ENCODE measurements at regions not wholly inside any gene's neighbourhood (a gene's known extent, or its start where the extent isn't known, plus 50 kb on each side); places are given as distances from the start of the nearest gene placed in this dataset.

DNA sequence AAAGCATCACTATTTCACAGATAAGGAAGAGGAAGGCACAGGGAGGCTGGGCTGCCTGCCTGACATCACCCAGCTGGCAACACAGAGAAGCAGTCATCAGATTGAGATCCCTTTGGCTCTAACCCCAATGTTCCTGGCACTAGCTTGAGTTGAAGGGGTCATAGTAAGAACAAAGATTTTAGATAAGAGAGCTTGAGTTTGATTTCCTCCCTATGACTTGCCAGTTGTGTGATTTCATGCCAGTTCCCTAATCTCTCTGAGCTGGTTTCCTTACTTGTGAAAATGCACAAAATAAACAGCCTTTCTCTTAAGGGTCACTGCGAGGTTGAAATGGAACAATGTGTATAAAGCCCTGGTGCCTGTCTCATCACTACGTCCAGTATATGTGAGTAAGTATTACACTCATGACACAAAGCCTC is 475.4 kb upstream of the HS3ST1 start:
- H3K4me3 ChIP-seq, result no peak overlapping the region
- H3K4me2 ChIP-seq, result no peak overlapping the region
- H3K27ac ChIP-seq, result no peak overlapping the region
- FAIRE-seq (no peak), DNase-seq (ENCODE audit: low read depth in 1 of 2, low spot score in 1 of 2) (peak in 1 of 2 experiments; percentile 0), ATAC-seq (no peak)
- TF ChIP-seq, protein P1, sequence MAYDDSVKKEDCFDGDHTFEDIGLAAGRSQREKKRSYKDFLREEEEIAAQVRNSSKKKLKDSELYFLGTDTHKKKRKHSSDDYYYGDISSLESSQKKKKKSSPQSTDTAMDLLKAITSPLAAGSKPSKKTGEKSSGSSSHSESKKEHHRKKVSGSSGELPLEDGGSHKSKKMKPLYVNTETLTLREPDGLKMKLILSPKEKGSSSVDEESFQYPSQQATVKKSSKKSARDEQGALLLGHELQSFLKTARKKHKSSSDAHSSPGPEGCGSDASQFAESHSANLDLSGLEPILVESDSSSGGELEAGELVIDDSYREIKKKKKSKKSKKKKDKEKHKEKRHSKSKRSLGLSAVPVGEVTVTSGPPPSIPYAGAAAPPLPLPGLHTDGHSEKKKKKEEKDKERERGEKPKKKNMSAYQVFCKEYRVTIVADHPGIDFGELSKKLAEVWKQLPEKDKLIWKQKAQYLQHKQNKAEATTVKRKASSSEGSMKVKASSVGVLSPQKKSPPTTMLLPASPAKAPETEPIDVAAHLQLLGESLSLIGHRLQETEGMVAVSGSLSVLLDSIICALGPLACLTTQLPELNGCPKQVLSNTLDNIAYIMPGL (CRISPR knock-in tag; IDR thresholded peaks at IDR 0.05; ENCODE audit: borderline replicate concordance), result no peak
- no peak for TF ChIP-seq RARB (CRISPR knock-in tag; IDR thresholded peaks at IDR 0.05)
- no peak for TF ChIP-seq EHF (CRISPR knock-in tag; IDR thresholded peaks at IDR 0.05)
- H3K9me3 ChIP-seq, result no peaks in the 10 kb centered on the region
- CTCF ChIA-PET, result no interaction called here
- 10% methylated on average over 2 of the region's 2 CpGs for WGBS (ENCODE audit: missing lambda C conversion rate)
- POLR2A ChIA-PET, result no interaction called here
- no peaks in the 10 kb centered on the region for H3K4me1 ChIP-seq

GRCh38 chr4:11901089-11901488 is 472.4 kb upstream of the HS3ST1 start:
- H3K4me2 ChIP-seq, result no peak overlapping the region
- WGBS (ENCODE audit: missing lambda C conversion rate), result 0% methylated on average over 1 of the region's 1 CpG
- H3K9me3 ChIP-seq, result no peaks in the 10 kb centered on the region
- CTCF ChIA-PET, result no interaction called here
- H3K4me1 ChIP-seq, result no peaks in the 10 kb centered on the region
- no peak for FAIRE-seq
- DNase-seq (ENCODE audit: low read depth in 1 of 2, low spot score in 1 of 2), result no peak
- no peak for ATAC-seq
- POLR2A ChIA-PET, result no interaction called here
- TF ChIP-seq HOXB13 (CRISPR knock-in tag; IDR thresholded peaks at IDR 0.05; ENCODE audit: low read depth) (no peak), ZNF302 (CRISPR knock-in tag; IDR thresholded peaks at IDR 0.05) (no peak), HOXB5 (CRISPR knock-in tag; IDR thresholded peaks at IDR 0.05) (no peak), ZSCAN20 (CRISPR knock-in tag; IDR thresholded peaks at IDR 0.05) (no peak), RAD21 (conservative IDR thresholded peaks at IDR 0.05 in 1 of 2, IDR thresholded peaks at IDR 0.05 in 1 of 2) (no peak), TFCP2L1 (CRISPR knock-in tag; IDR thresholded peaks at IDR 0.05) (no peak), TP53 (CRISPR knock-in tag; IDR thresholded peaks at IDR 0.05) (no peak), NR3C1 (IDR thresholded peaks at IDR 0.05) (no peak), RCOR1 (IDR thresholded peaks at IDR 0.05; ENCODE audit: low read depth, low read length) (no peak), RFX5 (IDR thresholded peaks at IDR 0.05) (no peak), MAFK (IDR thresholded peaks at IDR 0.05; ENCODE audit: partially characterized antibody) (no peak), NPAS2 (CRISPR knock-in tag; IDR thresholded peaks at IDR 0.05; ENCODE audit: borderline replicate concordance) (no peak), BCL3 (IDR thresholded peaks at IDR 0.05) (no peak), BHLHE40 (IDR thresholded peaks at IDR 0.05; ENCODE audit: low read depth, low read length) (no peak)
- TF ChIP-seq, protein P2, sequence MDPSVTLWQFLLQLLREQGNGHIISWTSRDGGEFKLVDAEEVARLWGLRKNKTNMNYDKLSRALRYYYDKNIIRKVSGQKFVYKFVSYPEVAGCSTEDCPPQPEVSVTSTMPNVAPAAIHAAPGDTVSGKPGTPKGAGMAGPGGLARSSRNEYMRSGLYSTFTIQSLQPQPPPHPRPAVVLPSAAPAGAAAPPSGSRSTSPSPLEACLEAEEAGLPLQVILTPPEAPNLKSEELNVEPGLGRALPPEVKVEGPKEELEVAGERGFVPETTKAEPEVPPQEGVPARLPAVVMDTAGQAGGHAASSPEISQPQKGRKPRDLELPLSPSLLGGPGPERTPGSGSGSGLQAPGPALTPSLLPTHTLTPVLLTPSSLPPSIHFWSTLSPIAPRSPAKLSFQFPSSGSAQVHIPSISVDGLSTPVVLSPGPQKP (IDR thresholded peaks at IDR 0.05; ENCODE audit: low read depth, low read length), result no peak
- TF ChIP-seq, protein P3, sequence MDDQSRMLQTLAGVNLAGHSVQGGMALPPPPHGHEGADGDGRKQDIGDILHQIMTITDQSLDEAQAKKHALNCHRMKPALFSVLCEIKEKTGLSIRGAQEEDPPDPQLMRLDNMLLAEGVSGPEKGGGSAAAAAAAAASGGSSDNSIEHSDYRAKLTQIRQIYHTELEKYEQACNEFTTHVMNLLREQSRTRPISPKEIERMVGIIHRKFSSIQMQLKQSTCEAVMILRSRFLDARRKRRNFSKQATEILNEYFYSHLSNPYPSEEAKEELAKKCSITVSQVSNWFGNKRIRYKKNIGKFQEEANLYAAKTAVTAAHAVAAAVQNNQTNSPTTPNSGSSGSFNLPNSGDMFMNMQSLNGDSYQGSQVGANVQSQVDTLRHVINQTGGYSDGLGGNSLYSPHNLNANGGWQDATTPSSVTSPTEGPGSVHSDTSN (IDR thresholded peaks at IDR 0.05), result no peak
- TF ChIP-seq, protein P4, sequence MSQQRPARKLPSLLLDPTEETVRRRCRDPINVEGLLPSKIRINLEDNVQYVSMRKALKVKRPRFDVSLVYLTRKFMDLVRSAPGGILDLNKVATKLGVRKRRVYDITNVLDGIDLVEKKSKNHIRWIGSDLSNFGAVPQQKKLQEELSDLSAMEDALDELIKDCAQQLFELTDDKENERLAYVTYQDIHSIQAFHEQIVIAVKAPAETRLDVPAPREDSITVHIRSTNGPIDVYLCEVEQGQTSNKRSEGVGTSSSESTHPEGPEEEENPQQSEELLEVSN (IDR thresholded peaks at IDR 0.05; ENCODE audit: borderline replicate concordance, low read depth), result no peak
- no peak overlapping the region for H3K4me3 ChIP-seq
- H3K27ac ChIP-seq, result no peak overlapping the region
